ENCODE measurements at regions not wholly inside any gene's neighbourhood (a gene's known extent, or its start where the extent isn't known, plus 50 kb on each side); places are given as distances from the start of the nearest gene placed in this dataset.
A peak's percentile ranks its signal among the peaks of the same experiment; 100 is the strongest.
"Not testable (repeated sequence)": the region's sequence is repeated elsewhere in the genome, so short reads cannot be mapped to it uniquely, and the experiment has no call there.

GRCh38 chr21:38041493-38041892 lies 125.2 kb upstream of the KCNJ6 start:
- DNase-seq (ENCODE audit: low read depth), result no peak

GRCh38 chr21:38042246-38042645 lies 126.0 kb upstream of the KCNJ6 start:
- no peak for DNase-seq (ENCODE audit: low read depth)

- DNase-seq (ENCODE audit: low read depth), result no peak
These were observed 131.9 kb upstream of the KCNJ6 start for GRCh38 chr21:38048167-38048566.

- DNase-seq (ENCODE audit: low read depth), result no peak
These were observed 138.1 kb upstream of the KCNJ6 start for GRCh38 chr21:38054334-38054733.

- no peak for DNase-seq (ENCODE audit: low read depth)
These were observed 140.2 kb upstream of the KCNJ6 start for GRCh38 chr21:38056481-38056880.

GRCh38 chr21:38057626-38058025 lies 141.4 kb upstream of the KCNJ6 start:
- no peak for DNase-seq (ENCODE audit: low read depth)

DNA sequence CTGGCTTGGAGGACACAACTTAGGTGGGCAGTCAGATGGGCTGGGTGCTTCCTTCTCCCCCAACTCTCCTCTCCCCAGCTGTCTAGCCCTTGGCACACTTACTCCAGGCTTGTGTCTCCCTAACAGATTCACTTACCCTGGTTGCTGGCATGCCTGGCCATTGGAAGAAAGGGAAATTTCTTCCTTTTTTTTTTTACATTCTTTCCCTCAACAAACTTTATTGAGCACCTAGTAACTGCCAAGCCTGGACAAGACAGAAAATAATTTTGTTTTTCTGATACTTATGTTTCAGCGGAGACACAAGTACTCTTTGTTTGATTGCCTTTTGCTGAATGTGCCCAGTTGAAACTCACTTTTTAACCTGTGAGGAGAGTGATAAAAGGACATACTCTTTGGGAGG lies 144.3 kb upstream of the KCNJ6 start:
- no peak for DNase-seq (ENCODE audit: low read depth)

GRCh38 chr21:38067086-38067739 lies 151.0 kb upstream of the KCNJ6 start:
- DNase-seq (ENCODE audit: low read depth), result no peak

DNA sequence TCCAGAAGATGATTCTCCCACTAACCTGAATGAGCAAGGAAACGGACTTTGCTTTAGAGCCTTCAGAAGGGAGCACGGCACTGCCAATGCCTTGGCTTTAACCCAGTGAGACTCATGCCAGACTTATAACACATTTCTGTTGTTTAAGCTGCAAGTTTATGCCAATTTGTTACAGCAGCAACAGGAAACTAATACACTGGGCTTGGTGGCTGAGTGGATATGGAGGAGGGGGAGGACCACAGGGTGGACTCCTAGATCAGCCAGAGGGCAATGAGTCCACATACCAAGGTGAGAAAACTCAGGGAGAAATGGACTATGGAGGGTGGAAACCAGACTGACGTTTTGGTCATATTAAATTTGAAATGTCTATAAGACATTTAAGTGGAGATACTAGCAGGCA lies 156.2 kb upstream of the KCNJ6 start:
- no peak for DNase-seq (ENCODE audit: low read depth)

GRCh38 chr21:38075833-38076587 lies 159.8 kb upstream of the KCNJ6 start:
- no peak for DNase-seq (ENCODE audit: low read depth)

DNA sequence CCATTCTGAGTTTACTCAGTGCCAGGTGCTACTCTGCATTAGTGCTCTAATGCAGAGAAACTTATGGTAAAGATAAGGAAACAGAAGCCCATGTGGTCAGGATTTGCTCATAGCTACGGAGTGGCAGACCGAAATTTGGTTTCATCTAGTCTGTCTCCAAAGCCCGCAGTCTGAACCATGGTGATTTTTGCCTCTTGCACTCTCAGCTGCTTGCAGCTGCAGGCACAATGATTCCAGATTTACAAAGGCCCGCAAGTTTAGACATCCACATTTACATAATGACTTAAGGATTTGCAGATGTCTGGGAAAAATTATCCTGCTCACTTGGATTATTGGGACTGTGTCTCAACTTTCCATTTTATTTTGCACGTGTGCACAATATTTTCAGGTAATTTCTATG lies 161.3 kb upstream of the KCNJ6 start:
- DNase-seq (ENCODE audit: low read depth), result no peak

DNA sequence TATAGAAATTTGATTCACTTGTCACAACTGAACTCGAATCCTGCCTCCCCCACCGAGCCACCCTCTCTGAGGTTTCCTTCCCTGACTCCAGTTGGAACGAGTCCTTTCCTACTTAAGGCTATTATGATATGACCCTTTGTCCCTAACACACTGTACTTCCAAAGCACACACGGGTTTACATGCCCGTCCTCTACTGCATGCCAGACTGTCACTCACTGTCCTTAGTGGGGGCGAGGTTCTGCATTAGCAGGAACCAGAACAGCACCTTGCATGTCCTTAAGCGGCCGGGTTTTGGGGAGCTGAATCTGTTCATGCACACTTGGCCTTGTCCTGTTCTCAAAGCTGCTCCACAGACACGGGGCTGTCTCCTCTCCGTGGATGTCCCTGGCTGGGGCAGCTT lies 164.6 kb upstream of the KCNJ6 start:
- no peak for DNase-seq (ENCODE audit: low read depth)

GRCh38 chr21:38081708-38082107 lies 165.5 kb upstream of the KCNJ6 start:
- no peak for DNase-seq (ENCODE audit: low read depth)

GRCh38 chr21:38082936-38083485 lies 166.8 kb upstream of the KCNJ6 start:
- DNase-seq (ENCODE audit: low read depth), result no peak

DNA sequence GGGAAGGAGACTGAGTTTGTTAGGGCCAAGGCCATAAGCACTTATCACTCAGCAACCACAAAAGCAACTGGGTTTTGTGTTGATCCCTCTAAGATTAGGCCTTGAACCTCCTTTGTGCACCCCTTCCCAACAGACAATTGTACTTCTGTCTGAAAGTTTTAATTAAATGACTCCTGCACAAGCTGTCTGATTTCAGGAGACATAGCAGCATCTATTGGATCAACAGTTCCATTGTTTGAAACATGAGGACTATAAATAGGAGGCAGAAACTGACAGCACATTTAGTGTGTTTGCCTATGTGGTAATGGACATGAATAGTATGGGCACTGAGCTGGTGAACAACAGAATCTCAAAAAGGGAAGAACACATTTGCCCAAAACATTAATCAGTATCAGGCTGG lies 167.3 kb upstream of the KCNJ6 start:
- DNase-seq (ENCODE audit: low read depth), result no peak

DNA sequence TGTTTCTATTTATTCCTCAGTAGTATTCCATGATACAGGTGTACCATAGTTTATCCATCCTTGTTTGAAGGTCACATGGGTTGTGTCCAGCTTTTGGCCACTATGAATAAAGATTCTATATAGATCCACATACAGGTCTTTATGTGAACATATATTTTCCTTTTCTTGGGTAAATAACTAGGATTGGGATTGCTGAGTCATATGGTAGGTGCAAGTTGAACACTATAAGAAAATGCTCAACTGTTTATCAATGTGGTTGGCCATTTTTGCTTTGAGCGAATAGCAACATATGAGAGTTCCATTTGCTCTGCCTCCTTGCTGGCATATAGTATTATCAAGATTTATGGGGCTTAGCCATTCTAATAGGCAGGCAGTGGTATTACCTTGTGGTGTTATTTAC lies 170.2 kb upstream of the KCNJ15 start:
- DNase-seq (ENCODE audit: low read depth), result no peak

DNA sequence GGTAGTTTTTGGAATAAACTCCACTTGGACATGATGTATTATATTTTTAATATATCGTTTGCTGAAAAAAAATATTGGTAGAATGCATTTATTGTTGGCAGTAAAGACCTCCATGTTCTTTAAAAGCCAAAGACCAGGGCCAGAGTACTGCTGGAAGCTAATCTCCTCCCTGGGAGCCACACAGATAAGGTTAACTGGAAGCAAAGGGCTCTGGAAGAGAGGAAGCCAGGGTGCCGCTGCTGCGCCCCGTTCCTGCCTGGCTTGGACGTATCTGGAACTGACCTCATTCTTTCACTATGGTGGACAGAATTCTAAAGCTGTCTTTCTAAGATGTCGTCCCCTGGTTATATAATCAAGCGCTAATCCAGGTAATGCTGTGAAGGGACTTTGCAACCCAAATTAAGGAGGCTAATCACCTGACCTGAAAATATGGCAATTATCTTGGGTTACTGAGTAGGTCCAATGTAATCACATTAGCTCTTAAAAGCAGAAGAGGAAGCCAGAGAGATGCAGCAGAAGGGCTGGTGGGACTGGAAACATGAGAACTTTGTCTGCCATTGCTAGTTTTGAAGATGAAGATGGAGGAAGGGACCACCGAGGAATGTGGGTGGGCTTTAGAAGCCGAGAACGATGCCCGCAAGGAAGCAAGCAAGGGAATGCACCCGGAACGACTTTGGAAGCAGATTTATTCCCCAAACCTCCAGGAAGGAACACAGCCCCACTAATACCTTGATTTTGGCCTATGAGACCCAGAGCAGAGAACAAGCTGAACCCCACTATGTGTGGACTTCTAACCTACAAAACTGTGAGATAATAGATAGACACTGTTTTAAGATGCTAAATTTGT lies 167.7 kb upstream of the KCNJ15 start:
- no peak for DNase-seq (ENCODE audit: low read depth)

GRCh38 chr21:38089763-38090046 lies 167.1 kb upstream of the KCNJ15 start:
- no peak for DNase-seq (ENCODE audit: low read depth)

DNA sequence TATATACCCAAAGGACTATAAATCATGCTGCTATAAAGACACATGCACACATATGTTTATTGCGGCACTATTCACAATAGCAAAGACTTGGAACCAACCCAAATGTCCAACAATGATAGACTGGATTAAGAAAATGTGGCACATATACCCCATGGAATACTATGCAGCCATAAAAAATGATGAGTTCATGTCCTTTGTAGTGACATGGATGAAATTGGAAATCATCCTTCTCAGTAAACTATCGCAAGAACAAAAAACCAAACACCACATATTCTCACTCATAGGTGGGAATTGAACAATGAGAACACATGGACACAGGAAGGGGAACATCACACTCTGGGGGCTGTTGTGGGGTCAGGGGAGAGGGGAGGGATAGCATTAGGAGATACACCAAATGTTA lies 165.7 kb upstream of the KCNJ15 start:
- DNase-seq (ENCODE audit: low read depth), result not testable (repeated sequence)

- no peak for DNase-seq (ENCODE audit: low read depth)
These were observed 164.7 kb upstream of the KCNJ15 start for GRCh38 chr21:38092051-38092450.

DNA sequence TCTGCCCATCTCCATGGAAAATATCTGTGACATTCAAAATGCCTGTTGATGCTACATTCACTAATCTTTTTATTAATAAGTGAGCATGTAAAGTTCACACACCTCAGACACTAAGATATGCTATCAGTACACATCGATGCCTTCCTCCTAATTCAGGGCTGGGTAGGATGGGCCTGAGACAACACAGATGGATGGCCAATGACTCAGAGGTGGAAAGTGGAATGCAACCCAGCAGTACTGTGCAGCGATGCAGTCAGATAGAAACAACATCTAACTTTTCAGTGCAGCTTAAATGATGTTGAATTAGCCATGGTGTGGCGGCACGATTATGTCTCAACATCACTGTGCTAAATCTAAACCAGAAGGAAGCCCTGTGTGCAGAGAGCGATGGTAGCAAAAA lies 161.6 kb upstream of the KCNJ15 start:
- peak; percentile 14 for DNase-seq (ENCODE audit: low read depth)

DNA sequence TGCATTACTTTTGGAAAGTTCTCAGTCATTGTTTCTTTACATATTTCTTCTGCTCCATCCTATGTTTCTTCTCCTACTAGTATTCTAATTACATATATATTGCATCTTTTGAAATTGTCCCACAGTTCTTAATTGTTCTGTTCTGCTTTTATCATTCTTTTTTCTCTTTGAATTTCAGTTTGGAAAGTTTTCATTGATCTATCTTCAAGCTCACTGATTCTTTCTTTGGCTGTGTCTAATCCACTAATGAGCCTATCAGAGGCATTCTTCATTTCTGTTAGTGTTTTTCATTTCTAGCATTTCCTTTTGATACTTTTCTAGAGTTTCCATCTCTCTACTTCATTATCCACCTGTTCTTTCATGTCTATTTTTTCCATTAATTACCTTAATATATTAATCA lies 159.0 kb upstream of the KCNJ15 start:
- no peak for DNase-seq (ENCODE audit: low read depth)

- DNase-seq (ENCODE audit: low read depth), result no peak
These were observed 144.5 kb upstream of the KCNJ15 start for GRCh38 chr21:38112219-38112789.

Data from non-pigmented ciliary epithelial cell (primary cell).